GM10248 (cell line): ENCODE measurements at regions not wholly inside any gene's neighbourhood (a gene's known extent, or its start where the extent isn't known, plus 50 kb on each side); places are given as distances from the start of the nearest gene placed in this dataset.

ENCODE experiments used
- CTCF ChIA-PET: fragments of 300-600 bp; sonication (Branson Sonifier 250); formaldehyde crosslinking; extraction: SDS; loops from one replicate; lab custom pipeline; 2021; ENCODE audit warnings: antibody characterized with exemption; lab: Yijun Ruan, JAX
- POLR2A ChIA-PET: fragments of 350-650 bp; sonication (Branson Sonifier 250); formaldehyde crosslinking; extraction: SDS; loops from one replicate; lab custom pipeline; 2020; ENCODE audit warnings: antibody characterized with exemption; lab: Yijun Ruan, JAX
- DNase-seq: peaks from one replicate; pipeline ENCODE4 v3.0.0; 2012; ENCODE audit errors: extremely low spot score
- TF ChIP-seq, protein P1 (sequence below): IDR thresholded peaks from 2 replicates; pipeline ENCODE4 v1.5.1; 2012; ENCODE audit warnings: mild to moderate bottlenecking, low read depth; ENCODE audit errors: extremely low read depth, missing control alignments, control extremely low read depth

DNA sequence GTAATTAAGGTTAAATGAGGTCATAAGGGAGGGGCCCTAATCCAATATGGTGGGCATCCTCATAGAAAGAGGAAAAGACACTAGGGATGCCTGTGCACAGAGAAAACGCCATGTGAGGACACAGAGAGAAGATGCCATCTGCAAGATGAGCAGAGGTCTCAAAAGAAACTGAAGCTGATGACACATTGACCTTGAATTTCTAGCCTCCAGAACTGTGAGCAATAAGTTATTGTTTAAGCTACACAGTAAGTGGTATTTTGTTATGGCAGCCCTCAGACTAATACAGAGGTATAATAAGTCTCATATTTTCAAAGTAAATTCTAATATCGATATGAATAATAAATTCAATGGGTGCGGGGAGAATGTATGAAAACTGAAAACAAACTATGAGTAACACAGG is 169.9 kb downstream of the UGT8 start:
- CTCF ChIA-PET: interaction anchor here (1.6 kb wide), 1 partner anchor 38 kb away, joined by 3 read pairs; no protein-coding TSS in a partner anchor
- POLR2A ChIA-PET: no interaction called here
- DNase-seq: no peak
- TF ChIP-seq, protein P1, sequence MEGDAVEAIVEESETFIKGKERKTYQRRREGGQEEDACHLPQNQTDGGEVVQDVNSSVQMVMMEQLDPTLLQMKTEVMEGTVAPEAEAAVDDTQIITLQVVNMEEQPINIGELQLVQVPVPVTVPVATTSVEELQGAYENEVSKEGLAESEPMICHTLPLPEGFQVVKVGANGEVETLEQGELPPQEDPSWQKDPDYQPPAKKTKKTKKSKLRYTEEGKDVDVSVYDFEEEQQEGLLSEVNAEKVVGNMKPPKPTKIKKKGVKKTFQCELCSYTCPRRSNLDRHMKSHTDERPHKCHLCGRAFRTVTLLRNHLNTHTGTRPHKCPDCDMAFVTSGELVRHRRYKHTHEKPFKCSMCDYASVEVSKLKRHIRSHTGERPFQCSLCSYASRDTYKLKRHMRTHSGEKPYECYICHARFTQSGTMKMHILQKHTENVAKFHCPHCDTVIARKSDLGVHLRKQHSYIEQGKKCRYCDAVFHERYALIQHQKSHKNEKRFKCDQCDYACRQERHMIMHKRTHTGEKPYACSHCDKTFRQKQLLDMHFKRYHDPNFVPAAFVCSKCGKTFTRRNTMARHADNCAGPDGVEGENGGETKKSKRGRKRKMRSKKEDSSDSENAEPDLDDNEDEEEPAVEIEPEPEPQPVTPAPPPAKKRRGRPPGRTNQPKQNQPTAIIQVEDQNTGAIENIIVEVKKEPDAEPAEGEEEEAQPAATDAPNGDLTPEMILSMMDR: no peak

GRCh38 chr4:114770624-114771023 is 172.0 kb downstream of the UGT8 start:
- CTCF ChIA-PET: interaction anchor here (1.9 kb wide), 1 partner anchor 9 kb away, joined by 8 read pairs; no protein-coding TSS in a partner anchor
- POLR2A ChIA-PET: no interaction called here
- TF ChIP-seq, protein P1: no peak
- no peak for DNase-seq

DNA sequence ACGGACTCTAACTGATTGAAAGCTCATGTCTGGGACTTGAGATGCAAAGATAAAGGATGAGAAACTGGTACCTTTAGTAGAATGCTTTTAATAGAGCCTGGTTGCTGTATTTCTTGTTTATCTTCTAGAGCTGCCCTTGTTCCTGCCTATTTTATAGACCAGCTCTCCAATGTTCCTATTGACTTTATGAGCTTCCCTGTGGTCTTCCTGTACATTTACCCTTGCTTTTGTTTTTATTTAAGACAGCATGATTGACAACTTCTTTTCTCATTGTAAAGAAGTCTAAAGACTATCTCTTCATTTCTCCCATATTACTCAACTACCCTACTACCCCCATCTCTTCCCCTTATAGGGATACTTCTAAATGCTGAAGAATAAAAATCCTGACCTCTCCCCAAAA is 174.7 kb downstream of the UGT8 start:
- CTCF ChIA-PET: no interaction called here
- no peak for DNase-seq
- POLR2A ChIA-PET: no interaction called here
- TF ChIP-seq, protein P1: no peak
